Suprapubic skin (tissue), 4 donors: ENCODE measurements at regions not wholly inside any gene's neighbourhood (a gene's known extent, or its start where the extent isn't known, plus 50 kb on each side); places are given as distances from the start of the nearest gene placed in this dataset.

Source experiments
- CTCF ChIP-seq, 2 donors: fragments of 200-600 bp in 1 of 2; fragments of 450-650 bp in 1 of 2; sonication (generic) in 1 of 2; IDR thresholded peaks; one replicate each; pipeline ENCODE4 v1.5.1; 2016 to 2019; ENCODE audit warnings: antibody characterized with exemption in 2 of 2, mild to moderate bottlenecking in 1 of 2, moderate library complexity in 1 of 2
- POLR2A ChIP-seq, 2 donors: fragments of 450-650 bp; IDR thresholded peaks; one replicate each; pipeline ENCODE4 v1.6.1; 2017; ENCODE audit warnings: antibody characterized with exemption in 2 of 2, mild to moderate bottlenecking in 2 of 2, moderate library complexity in 2 of 2
- POLR2AphosphoS5 ChIP-seq, 3 donors: sonication (generic); formaldehyde crosslinking; IDR thresholded peaks; one replicate each; pipeline ENCODE4 v1.6.1; 2017; ENCODE audit warnings: antibody characterized with exemption in 3 of 3

DNA sequence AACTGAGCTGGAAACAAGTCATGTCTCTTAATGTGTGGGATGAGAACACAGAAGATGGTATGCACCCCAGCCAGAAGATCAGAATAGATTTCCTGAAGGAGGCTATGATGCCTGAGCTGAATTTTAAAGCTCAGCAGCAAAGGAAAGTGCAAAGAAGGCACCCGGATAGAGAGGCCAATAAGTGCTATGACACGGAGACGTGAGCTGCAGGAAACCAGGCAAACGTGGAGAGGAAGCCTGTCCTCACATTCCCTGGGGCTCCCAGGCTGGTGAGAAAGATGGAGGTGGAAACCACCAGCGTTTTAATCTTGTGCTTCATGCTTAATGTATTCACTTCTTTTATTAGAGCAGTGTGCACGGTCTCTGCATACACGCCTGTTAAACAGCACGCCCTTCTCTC is 302.1 kb downstream of the HAPSTR1 start:
- TF ChIP-seq CTCF (IDR thresholded peaks at IDR 0.05) (no peak), POLR2AphosphoS5 (IDR thresholded peaks at IDR 0.05) (no peak), POLR2A (IDR thresholded peaks at IDR 0.05) (no peak)
